Stimulated activated CD4-positive, alpha-beta T cell treated with anti-CD3 and anti-CD28 coated beads, Interleukin-15, amount 100 ng/mL, for 24 hours (primary cell): ENCODE measurements at regions not wholly inside any gene's neighbourhood (a gene's known extent, or its start where the extent isn't known, plus 50 kb on each side); places are given as distances from the start of the nearest gene placed in this dataset.
"Not testable (repeated sequence)": the region's sequence is repeated elsewhere in the genome, so short reads cannot be mapped to it uniquely, and the experiment has no call there.

Source experiments
- DNase-seq: peaks from one replicate; pipeline ENCODE4 v3.0.0-alpha.2; 2020

DNA sequence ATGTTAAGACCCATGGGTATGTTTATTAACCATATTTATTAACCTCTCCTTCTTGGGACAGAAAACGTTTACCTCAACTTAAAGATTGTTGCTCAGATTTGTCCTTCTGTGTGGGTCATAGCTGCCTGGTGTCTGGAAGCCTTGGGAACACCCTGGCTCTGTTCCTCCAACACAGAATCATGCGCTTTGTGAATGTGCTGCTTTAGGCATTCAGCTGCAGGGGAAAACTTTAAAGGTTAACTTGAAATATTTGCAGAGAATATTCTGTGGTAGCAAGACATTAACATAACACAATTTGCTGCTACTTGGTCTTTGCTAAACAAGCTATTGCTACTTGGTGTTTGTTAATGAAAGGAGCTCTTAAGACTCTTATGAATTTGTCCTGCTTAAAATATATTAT, 50.5 kb upstream of the THOC3 start:
- DNase-seq = not testable (repeated sequence)

DNA sequence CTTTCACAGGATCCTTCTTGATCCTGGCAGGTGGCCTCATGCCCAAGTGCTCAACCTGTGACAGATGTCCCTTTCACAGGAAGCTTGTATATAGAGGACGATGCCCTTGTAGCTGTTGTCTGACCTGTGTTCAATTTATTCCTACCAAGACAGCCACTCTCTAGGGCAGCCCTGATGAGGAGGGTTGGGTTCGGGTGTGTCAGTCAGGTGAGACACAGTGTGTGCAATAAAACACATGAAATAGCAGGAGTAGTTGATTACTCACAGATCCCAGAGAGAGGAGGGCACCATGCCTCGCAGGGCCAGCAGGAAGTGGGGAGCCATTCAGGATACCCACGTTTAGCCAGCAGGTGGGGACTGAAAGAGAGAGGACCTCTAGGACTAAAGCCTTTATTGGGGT, 52.7 kb upstream of the THOC3 start:
- not testable (repeated sequence) for DNase-seq

DNA sequence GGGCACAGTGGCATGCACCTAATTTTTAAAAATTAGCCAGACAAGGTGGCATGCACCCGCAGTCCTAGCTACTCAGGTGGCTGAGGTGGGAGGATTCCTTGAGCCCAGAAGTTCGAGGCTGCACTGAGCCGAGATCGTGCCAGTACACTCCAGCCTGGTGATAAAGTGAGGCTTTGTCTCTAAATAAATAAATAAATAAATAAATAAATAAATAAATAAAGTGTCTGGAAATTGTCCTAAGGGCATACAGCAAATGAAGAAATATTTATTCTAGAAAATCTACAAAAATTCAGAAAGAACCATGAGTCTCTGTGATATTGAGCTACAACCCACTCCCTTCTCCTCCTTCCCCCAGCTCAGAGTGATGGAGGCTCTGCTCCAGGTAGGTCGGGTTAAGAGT, 55.4 kb upstream of the THOC3 start:
- DNase-seq = not testable (repeated sequence)

DNA sequence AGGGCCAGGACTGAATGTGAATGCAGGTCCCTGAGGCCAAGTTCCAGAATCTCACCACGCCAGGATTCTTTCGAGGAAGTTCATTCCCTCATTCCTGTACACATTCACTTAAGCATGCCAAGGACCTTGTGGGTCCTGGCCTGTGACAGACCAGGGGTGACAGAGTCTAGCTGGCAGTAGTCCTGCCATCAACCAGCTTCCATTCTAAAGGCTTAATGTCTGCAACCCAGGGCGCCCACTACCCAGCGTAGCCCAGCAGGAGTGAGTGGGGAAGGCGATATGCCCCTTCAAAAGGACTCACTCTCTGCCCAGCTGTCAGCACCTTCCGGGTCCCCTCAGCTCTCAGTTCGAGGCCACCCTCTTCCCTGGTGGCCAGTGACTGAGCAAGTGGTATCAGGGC, 61.3 kb upstream of the THOC3 start:
- DNase-seq = not testable (repeated sequence)

DNA sequence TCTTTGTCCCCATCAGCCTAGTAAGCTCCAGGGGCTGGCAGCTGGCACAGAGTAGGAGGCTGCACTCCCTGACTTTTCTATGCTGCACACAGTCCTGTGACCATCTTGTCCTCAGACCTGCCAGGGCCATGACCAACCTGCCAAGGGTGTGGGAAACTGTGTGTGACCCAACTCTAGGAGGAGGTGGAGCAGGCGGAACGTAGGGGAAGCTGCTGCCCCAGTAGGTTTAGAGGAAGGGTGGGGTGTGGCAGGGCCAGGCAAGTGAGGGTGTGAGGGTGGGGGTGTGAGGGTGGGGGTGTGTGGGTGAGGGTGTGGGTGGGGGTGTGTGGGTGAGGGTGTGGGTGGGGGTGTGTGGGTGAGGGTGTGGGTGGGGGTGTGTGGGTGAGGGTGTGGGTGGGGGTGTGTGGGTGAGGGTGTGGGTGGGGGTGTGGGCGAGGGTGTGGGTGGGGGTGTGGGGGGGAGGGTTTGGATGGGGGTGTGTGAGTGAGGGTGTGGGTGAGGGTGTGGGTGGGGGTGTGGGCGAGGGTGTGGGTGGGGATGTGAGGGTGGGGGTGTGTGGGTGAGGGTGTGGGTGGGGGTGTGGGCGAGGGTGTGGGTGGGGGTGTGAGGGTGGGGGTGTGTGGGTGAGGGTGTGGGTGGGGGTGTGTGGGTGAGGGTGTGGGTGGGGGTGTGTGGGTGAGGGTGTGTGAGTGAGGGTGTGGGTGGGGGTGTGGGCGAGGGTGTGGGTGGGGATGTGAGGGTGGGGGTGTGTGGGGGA, 62.4 kb upstream of the THOC3 start:
- DNase-seq = not testable (repeated sequence)

DNA sequence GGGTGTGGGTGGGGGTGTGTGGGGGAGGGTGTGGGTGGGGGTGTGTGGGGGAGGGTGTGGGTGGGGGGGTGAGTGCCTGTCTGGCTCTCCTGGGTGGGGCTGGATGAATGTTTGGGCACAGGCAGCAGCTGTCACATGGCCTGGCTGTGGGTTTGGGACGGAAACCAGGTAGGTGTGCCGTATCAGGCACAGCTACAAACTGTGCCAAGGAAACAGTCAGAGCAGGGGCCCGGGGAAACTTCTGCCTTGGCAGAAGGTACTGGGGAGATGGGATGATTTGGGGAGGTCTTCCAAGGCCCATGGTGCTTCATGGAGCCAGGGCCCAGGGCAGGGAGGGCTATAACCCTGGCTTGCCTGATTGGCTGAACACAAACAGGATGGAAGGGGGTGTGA, 63.0 kb upstream of the THOC3 start:
- DNase-seq = not testable (repeated sequence)

DNA sequence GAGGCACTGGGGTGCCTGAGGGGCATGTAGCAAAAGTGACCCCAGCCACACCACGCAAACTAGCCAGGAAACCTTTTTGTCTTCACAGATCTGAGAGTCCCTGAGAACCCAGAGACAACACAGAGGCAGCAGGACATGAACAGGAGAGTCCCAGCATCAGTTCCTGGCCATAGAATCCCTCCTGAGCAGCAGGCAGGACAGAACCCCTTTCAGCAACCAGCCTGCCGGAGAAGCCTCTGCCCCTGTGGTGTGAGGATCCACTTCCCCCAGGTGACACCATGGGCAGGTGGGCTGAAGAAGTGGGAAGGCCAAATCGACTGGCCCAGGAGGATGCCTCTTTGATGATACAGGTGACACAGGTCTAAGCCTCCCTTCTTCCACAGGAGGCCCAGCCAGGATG, 65.1 kb upstream of the THOC3 start:
- not testable (repeated sequence) for DNase-seq

DNA sequence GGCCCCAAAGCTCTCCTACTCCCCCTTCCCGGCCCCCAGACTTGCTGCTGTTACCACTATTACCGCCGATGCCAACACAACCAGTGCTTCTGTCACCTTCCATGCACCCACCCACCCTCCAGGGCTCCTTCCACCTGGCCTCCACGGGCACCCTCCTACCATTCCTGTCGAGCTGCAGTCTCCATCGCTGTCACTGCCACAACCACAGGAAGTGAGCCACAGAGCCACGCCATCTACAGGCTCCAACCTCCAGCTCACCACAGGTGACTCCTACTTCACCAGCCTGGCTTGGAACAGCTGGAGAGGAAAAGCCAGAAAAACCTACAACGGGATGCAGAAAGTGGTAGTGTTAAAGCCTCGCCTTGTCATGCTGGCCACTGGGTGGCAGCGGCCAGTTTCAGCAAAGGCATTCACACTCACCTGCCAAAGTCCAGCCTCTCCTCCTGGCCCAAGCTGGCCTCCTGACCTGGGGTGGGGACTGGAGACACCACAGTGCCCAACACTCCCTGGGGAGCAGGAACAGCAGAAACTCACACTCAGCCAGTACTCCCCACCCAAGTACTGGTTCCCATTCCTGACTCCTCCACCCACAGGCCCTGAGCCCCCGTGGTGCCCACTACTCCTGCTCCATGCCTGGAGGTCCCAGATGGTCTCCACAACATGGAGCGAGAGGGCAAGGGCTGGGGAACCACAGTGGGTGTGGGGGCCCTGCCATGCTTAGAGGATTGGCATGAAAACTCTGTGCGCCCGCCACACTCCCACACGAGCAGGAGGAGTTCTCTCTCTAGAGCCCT, 66.5 kb upstream of the THOC3 start:
- peak; percentile 11 for DNase-seq

DNA sequence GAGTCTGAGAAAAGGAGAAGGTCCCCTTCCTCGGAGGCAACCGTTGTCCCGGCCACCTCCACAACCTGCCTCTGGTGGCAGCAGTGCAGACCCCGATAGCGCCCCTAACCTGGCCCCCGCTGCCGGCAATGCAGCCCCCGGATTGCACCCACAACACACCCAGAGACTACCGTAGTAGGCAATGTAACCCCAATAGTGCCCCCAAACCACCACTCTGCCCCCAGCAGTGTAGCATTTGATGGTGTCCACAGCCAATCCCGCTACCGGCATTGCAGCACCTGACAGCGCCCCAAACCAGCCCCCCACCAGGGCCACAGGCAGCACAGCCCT, 67.1 kb upstream of the THOC3 start:
- DNase-seq = not testable (repeated sequence)

DNA sequence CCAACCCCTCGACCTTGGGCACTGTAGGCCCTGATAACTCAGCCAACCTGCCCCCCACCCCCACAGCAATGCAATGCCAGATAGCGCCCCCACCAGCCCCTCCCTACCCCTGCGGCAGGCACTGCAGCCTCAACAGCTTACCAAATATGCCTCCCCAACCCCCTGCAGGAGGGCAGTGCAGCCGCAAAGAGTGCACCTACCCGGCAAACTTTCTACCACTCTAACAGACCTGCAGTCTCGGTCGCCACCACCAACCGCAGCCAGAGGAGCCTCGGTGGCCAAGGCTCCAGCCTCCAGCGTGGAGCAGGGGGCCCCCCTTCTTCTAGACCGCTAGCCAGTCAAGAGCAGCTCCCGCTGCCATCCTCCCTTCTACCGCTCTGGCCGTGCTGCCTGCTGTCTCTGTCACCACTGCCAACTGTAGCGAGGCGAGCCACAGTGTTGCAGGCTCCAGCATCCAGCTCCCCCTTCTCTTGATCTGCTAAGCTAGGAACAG, 67.7 kb upstream of the THOC3 start:
- DNase-seq = not testable (repeated sequence)

DNA sequence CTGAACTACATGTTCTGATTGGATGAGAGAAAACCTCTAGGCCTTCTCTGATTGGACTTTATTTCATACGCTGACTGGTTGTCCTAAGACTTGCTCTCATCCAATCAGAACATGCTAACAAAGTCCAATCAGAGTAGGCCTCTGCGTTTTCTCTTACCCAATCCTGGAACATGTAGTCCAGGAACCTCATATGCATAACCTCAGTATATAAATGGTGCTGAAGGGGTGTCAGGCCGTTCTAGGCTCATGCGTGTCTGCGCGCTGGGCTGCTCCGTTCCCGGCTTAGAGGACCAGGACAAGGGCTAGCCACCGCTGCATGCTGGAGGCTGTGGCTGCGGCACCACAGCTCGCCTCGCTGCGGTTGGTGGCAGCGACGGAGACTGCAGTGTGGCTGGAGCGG, 68.3 kb upstream of the THOC3 start:
- not testable (repeated sequence) for DNase-seq

DNA sequence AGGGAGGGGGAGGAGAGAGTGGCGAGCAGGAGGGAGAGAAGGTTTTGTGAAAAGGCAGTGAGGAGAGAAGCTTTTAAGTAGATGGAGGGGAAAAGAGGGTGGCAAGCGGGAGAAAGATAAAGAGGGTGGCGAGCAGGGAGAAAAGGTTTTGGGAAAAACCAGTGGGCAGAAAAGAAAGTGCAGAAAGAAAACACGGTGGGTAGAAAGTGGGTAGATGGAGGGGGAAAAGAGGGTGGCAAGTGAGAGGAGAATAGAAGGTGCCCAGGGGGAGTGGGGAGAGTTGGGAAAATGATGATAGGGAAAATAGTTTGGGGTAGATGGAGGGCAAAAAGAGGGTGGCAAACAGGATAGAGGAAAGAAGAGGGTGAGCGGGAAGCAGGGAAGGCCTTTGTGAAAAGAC, 69.1 kb upstream of the THOC3 start:
- DNase-seq = not testable (repeated sequence)

DNA sequence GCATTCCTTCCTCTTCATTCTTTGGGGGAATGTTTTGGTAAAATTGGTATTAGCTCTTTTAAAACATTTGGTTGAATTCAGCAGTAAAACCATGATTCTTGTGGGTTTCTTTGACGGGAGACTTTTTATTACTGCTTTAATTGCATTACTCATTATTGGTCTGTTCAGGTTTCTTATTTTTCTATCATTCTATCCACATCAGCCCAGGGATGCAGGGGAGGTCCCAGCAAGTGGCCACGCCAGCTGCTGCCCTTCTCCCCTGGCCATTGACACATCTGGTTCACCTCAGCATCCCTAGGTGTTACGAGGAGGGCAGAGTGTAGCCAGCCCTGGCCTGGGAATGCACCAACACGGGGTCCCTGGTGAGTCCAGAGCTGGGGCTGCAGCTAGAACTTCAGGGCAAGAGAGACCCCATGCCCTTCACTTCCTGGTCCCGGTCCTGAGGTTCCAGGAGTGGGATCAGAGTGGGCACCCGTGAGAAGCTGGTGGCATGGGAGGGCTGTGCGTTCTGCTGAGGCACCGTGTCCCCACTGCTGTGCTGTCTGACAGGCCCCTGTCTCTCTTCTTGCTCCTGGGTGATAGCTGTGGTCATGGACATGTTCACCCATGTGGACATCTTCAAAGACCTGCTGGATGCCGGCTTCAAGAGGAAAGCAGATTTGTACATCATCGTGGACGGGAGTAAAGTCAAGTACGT, 72.1 kb upstream of the THOC3 start:
- not testable (repeated sequence) for DNase-seq

DNA sequence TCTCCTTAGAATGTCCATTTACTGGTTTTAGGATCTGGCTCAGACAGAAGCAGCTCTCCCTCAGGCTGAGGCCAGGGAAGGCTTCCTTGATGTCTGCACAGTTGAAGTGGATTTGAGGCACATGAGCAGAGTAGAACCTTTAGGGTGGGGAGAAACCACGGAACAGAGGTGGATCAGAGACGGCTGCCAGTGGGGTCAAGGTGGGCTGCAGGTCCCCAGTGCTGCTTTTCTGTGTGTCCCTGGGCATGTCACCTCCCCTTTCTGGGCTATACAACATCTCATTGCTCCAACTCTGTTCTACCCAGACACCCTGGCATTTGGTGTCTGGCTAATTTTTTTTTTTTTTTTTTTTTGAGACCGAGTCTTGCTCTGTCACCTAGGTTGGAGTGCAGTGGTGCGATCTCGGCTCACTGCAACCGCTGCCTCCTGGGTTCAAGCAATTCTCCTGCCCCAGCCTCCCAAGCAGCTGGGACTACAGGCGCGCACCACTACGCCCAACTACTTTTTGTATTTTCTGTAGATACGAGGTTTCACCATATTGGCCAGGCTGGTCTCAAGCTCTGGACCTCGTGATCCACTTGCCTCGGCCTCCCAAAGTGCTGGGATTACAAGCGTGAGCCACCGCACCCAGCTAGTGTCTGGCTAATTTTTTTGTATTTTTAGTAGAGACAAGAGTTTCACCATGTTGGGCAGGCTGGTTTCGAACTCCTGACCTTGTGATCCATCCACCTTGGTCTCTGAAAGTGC, 73.3 kb upstream of the THOC3 start:
- not testable (repeated sequence) for DNase-seq

DNA sequence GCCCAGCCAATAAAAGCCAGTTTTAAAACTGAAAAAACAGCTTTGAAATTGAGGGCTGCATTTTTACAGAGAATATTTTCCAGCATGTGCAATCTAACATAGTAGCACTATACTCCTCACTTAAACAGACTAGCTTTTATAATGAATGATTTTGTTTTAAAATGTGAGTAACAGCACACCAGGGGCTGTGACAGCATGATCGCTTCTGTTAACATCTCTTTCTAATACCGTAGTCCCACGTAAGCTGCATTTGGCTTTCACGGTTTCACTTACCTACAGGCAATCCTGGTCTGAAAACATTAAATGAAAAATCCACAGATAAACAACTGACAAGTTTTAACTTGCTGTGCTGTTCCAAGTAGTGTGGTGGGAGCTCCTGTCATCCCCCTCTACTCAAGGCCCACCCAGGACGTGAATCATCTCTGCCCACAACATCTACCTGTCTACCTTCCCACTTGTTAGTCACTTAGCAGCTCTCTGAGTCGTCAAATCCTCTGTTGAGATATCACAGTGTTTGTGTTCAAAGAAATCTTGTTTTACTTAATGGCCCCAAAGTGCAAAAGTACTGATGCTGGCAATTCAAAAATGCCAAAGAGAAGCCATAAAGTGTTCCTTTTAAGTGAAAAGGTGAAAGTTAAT, 74.0 kb upstream of the THOC3 start:
- DNase-seq = not testable (repeated sequence)

DNA sequence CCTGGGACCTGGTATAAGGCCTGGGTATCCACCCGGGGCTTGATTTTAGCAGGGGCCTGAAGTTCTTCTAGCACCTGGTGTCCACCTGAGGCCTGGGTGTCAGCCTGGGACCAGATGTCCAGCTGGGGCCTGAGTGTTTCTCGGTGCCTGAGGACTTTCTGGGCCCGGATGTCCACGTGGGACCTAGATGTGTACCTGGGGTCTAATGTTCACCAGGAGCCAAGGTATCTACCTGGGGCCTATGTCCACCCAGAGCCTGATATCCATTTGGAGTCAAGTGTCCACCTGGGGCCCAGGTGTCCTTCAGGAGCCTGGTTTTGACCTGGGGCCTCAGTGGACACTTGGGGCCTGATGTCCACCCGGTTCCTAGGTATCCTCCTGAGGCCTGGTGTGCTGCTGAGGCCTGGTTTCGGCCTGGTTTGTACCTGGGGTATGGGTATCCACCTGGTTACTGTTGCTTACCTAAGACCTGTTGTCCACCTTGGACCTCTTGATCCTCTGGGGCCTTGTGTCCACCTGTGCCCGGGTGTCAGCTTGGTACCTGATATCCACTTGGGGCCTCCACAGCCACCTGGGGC, 75.2 kb upstream of the THOC3 start:
- not testable (repeated sequence) for DNase-seq

DNA sequence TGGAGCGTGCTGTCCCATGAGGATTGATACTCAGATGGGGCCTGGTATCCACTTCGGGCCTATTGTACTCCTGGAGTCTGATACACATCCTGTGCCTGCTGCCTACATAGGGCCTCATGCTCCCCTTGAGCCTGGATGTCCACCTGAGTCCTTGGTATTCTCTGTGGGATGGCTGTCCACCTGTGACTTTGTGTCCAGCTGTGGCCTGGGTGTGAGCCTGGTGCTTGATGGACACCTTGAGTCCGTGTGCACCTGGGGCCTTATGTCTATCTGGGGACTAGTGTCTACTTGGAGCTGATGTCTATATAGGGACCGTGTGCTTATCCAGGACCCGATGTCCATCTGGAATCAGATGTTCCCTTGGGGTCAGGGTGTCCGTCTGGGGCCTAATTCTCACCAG, 75.9 kb upstream of the THOC3 start:
- not testable (repeated sequence) for DNase-seq

DNA sequence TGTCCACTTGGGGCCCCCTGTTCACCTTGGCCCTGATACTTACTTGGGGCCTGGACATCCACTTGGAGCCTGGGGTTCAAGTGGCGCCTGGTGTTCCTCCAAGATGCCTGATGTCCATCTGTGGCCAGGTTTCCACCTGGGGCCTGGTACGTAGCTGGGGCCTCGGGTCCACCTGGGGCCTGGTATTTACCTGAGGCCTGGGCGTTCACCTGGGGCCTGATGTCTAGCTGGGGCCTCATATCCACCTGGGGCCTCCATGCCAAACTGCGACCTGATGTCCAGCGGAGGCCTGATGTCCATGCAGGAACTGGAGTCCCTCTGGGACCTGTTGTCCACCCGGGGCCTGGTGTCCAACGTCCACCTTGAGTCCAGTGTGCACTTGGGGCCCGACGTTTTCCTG, 76.3 kb upstream of the THOC3 start:
- not testable (repeated sequence) for DNase-seq

DNA sequence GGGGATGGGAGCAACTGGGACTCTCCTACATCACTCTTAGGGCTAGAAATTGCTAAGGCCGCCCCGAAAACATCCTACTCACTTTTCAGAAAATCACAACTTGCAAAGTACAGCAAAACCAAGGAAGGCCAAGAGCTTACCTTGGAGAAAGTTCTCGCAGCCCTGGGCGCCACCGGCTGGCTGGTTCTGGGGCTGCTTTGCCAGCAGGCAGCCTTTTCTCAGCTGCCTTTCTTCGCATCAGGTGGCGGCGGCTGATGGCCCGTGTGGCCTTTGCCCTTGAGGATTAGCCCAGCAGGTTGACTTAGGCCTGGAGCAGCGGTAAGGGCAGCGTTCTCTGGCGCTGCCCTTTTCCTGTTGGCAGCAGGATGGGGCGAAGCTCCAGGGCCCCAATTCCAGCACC, 77.3 kb upstream of the THOC3 start:
- not testable (repeated sequence) for DNase-seq

DNA sequence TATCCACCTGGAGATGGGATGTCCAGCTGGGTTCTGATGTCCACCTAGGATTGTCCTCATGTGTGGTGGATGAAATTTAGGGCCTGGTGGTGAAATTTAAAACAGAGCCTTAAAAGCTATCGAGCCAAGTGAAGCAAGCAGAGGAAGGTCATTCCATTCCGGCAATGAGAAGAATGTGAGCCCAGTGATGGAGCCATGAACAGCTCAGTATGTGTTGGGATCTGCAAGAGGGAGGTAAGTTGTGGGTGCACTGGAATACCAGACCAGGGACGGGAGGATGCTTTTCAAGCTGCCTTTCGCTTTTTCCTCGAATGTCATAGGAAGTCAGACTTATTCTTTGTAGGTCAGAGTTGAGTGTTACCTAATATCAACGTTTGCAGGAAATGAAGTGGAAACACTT, 80.6 kb upstream of the THOC3 start:
- DNase-seq = not testable (repeated sequence)

DNA sequence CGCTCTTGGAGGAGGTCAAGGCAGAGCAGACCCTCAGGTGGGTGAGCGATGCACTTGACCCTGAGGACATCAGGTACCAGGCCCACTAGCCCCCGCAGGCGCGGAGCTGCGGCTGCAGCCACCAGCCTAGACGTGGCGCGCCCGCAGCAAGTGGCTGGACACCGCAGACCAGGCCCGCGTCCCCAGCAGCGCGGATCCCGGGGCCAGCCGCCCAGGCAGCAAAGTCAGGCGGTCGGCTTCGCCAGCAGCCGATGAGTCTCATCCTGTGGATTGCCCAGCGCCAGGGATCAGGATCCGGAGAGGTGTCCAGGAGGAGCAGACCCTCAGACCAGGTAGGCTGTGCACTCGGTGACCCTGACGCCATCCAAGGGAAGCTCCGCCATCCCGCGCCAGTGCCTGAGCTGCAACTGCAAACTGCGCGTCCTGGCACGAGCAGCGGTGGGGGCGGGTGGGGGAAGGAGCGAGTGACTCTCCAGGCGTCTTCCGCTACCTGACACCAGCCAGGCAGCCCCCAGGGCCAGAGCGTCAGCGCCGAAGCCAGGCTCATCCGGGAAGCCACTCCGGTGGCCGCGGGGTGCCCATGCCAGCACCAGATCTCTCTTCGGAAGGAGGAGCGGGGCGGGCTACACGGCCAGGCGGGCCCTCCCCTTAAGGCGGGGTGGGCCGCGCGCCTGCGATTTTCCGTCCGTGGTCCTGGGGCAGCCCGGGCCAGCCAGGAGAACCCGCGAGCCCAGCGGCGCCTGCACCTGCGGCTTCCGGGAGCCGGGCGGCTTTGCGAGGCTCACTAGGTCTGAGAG, 92.6 kb upstream of the THOC3 start:
- DNase-seq = peak; percentile 40
